Cardiac fibroblast (primary cell): ENCODE measurements at regions not wholly inside any gene's neighbourhood (a gene's known extent, or its start where the extent isn't known, plus 50 kb on each side); places are given as distances from the start of the nearest gene placed in this dataset.

ENCODE experiments used
- DNase-seq, 2 donors: peaks; one replicate each; pipeline versions ENCODE4 v3.0.0 to v3.0.0-alpha.2; 2010; ENCODE audit warnings: low read depth in 2 of 2
- H3K4me3 ChIP-seq, 2 donors: replicated peaks in 1 of 2; 1 replicate in 1 of 2; 2 replicates in 1 of 2; pipeline ENCODE4 v1.5.1; 2011; ENCODE audit warnings: low read depth in 2 of 2, low read length in 2 of 2, mild to moderate bottlenecking in 2 of 2, moderate library complexity in 1 of 2
- TF ChIP-seq, protein P1 (sequence below): IDR thresholded peaks from one replicate; pipeline ENCODE4 v1.5.1; 2011; ENCODE audit warnings: low read depth, mild to moderate bottlenecking, low read length, inconsistent platforms

GRCh38 chr13:65985612-65986011 lies 1244.5 kb downstream of the PCDH9 start:
- no peak overlapping the region for H3K4me3 ChIP-seq
- TF ChIP-seq, protein P1, sequence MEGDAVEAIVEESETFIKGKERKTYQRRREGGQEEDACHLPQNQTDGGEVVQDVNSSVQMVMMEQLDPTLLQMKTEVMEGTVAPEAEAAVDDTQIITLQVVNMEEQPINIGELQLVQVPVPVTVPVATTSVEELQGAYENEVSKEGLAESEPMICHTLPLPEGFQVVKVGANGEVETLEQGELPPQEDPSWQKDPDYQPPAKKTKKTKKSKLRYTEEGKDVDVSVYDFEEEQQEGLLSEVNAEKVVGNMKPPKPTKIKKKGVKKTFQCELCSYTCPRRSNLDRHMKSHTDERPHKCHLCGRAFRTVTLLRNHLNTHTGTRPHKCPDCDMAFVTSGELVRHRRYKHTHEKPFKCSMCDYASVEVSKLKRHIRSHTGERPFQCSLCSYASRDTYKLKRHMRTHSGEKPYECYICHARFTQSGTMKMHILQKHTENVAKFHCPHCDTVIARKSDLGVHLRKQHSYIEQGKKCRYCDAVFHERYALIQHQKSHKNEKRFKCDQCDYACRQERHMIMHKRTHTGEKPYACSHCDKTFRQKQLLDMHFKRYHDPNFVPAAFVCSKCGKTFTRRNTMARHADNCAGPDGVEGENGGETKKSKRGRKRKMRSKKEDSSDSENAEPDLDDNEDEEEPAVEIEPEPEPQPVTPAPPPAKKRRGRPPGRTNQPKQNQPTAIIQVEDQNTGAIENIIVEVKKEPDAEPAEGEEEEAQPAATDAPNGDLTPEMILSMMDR, result no peak
- no peak for DNase-seq

DNA sequence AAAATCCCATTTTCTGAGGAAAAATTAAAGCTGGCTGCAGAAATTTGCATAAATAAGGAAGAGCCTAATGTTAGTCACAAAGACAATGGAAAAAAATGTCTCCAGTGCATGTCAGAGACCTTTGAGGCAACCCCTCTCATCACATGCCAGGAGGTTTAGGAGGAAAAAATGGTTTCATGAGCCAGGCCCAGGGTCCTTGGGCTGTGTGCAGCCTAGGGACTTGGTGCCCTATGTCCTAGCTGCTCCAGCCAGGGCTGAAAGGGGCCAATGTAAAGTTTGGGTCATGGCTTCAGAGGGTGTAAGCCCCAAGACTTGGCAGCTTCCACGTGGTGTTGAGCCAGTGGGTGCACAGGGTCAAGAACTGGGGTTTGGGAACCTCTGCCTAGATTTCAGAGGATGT lies 1252.6 kb downstream of the PCDH9 start:
- TF ChIP-seq, protein P1, result no peak
- no peak overlapping the region for H3K4me3 ChIP-seq
- DNase-seq, result no peak

- DNase-seq, result no peak
- TF ChIP-seq, protein P1, result no peak
- no peak overlapping the region for H3K4me3 ChIP-seq
Measured at GRCh38 chr13:65971541-65971940, 1258.6 kb downstream of the PCDH9 start.

DNA sequence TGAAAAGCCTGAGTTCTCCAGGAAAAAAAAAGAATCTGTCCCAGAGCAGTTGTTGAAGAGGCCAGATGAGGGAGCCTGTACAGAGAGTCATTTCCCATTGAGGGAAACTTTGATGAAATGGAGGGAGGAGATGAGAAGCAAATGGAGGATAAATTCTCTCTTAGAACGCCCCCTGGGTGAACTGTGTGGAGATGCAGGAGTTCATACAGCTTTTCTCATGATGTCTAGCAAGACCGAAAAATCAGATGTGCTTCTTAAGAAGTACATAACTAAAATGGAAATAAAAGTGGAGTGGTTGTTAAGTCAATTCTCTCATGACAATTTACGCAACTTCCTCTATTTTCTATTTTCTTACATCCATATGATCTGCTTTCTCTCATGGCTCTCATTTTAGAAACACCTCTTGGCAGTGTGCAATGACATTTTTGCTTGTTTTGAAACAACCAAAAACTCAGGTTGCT lies 1263.1 kb downstream of the PCDH9 start:
- TF ChIP-seq, protein P1, result peak; percentile 47
- no peak overlapping the region for H3K4me3 ChIP-seq
- DNase-seq, result peak; percentile 65 to 76

- TF ChIP-seq, protein P1, result no peak
- no peak overlapping the region for H3K4me3 ChIP-seq
- DNase-seq, result peak; percentile 59 to 72
Measured at GRCh38 chr13:65965501-65965900, 1264.6 kb downstream of the PCDH9 start.

DNA sequence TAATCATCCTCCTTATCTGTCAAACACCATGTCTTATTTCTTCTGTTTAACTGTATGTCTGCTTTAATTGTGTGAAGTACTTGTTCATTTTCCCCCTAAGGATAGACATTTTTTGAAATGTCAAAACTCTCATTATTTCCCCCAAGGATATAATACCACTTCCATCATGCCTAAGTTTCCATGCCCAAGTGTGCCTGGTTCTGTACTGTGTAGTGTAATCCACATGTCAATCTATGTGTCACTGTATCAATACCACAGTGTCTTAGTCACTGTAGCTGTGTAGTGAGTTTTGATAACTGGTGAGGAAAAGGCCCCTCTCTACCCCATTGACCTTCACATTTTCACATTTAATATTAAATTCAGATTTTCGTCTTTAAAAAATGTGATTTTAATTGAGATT lies 1265.5 kb downstream of the PCDH9 start:
- peak in 1 of 2 donors; percentile 32 for DNase-seq
- no peak overlapping the region for H3K4me3 ChIP-seq
- TF ChIP-seq, protein P1, result no peak

- TF ChIP-seq, protein P1, result no peak
- H3K4me3 ChIP-seq, result no peak overlapping the region
- peak; percentile 5 to 12 for DNase-seq
Measured at GRCh38 chr13:65959305-65959704, 1270.8 kb downstream of the PCDH9 start.
